GM19025 (cell line): ENCODE measurements at regions not wholly inside any gene's neighbourhood (a gene's known extent, or its start where the extent isn't known, plus 50 kb on each side); places are given as distances from the start of the nearest gene placed in this dataset.

Experiments
- ATAC-seq: cut with Tn5 transposase; IDR thresholded peaks from one replicate; pipeline ENCODE4 v1.9.1; 2021; ENCODE audit warnings: mild to moderate bottlenecking, low read depth, moderate library complexity; ENCODE audit not compliant: unreplicated experiment

DNA sequence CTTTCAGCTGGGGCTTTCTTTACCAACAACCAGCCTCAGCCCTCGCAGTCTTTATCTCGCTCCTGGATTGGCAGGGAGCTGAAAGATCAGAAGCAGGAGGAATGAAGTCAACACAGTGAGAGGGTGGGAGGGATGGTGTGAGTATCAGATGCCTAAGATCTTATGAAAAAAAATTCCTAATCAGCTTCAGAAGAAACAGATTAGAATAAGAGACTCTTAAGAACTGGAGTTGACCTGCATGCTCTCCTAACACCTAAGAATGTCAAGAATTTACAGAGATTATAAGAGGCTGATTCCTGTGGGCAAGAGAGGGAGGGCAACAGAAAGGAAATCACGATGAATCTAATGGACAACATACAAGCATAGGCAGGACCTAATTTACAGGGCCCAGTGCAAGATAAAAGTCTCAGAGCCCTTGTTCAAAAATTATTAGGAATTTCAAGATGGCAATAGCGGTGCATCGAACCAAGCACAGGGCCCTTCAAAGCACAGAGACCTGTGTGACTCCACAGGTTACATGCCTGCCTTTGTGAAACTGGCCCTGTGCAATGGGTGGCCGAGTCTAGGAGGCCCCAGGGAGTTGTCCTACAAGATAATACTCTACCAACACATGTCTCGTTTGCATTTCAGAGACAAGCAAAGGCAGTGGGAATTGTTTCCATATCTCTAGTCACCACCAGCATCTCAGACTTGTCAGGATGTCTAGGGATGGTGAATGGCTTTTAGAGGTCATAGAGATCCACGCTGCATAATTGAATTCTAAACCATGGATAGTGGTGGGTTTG is 65.3 kb upstream of the PPP2R5A start:
- ATAC-seq, result no peak

DNA sequence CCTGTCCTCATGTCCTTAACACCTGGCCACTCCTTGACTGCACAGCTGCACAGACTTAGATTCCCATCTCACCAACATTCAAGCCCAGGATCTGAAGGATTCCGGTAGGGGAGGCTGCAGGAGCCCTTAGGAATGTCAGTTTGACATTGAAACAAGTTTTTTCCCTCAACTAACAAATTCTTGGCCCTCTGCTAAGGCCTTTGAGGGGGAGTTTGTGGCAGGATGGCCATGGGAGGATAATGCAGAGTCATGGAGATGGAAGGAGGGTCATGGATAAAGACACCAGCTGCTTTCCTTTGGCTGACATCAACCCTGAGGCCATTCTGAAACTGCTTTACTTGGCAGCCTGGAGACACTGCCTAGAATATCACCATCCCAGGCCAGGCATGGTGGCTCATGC is 63.4 kb upstream of the PPP2R5A start:
- no peak for ATAC-seq

DNA sequence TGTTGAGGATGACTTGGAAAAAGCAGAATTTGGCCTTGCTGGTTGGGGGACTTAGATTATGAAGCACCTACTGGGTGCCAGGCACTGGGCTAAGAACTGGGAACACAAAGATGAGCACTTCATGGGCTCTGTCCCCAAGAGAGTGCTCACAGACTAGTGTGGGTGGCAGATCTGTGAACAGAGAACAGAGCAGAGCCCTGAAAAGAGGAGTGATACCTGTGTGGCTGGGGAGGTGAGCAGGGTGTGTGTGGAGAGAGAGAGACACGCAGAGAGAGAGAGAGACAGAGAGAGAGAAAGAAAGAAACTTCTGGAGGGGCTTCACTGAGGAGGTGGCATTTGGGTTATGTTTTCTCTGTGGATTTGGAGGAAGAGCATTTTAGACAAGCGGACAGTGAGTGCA is 61.1 kb upstream of the PPP2R5A start:
- ATAC-seq, result no peak

DNA sequence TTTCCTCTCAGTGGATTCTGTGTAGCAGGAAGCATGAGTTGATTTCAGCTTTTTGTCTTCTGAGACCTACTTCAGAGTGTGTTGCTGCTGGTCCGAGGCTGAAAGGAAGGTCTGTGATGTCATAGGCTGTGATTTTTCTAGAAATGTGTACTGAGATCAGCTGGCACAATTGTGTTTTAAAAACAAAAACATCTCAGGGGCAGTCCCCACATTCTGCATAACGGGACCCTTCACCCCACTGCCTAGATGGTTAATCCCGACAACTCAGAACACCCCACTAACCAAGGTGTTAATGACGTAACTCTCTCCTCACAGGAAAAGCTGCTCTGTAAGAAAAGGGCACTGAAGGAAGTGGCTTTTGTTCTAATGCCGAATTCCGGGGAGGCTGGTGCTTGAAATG is 59.8 kb upstream of the PPP2R5A start:
- no peak for ATAC-seq

DNA sequence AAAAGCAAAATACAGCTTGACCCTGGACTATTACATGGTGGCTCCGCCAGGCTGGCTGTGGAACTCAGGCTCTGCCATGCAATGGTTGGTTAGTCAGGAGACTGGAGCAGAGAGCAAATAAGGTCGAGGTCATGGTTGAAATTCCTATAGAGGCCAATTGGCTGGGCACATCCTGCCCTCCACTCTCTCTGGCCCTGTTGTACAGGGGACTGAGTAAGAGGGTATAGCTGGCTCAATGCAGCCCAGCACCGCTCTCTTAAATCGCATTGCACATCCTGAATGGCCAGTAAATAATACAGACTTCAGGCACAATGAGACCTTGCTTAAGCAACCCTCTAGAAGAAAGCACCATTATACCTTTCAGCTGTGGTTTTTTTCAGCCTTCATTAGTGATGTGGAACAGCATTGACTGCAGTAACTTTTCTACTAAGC is 59.3 kb upstream of the PPP2R5A start:
- no peak for ATAC-seq

DNA sequence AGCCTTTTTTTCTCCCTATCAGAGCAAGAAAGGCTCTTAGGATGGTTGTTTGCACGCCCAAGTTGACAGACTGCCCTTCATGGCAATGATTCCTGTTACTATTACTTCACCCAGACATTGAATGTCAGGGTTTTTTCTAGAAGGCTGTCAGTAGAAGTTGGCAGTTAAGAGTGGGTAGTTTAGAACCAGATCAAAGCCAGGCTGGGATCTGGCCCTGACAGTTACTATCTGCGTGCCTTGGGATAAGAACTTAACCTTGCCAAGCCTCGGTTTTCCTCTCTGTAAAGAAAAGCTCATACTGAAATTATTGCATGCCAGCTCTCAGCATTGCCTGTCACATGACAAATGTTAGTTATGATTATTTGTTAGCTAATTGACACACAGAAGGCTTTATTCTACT is 58.7 kb upstream of the PPP2R5A start:
- ATAC-seq, result no peak

DNA sequence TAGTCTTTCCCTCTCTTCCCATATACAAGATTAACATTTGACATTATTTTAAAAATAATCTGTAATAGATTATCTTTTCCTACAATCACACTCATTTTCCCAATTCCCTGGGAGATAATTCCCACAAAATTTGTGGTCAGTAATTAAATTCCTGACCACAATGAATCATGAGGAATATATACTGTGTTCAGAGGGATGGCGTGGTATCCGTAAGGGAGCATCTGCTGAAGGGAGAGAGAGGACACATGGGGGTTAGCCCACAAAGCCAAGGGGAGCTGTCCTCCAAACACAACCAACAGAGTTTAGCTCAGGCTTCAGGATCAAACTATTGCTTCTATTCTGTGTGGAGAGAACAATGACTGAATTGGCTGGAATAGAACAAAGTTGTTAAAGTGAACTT is 57.1 kb upstream of the PPP2R5A start:
- no peak for ATAC-seq

DNA sequence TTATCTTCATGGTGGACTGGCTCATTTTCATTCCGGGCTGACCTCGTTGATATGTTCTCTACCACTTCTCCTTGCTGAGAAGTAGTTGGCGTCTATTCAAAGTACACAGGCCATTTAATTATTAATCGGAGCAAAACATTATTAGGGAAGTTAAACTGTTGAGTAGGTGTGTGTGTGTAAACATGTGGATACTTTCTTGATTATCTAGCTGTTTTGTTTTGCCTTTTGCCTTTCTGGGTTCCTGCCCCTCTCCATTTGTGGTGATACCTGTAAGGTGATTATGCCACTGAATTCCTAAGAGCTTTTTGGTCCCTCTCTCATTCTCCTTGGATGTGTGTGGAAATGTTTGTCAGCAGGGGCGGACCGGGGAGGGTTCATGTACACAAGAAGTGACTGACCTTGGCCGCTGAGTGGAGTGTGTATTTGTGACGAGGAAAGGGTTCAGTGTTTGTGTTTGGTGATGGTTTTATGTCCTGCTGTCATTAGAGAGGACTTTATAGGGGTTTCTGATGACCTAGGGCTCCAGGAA is 56.6 kb upstream of the PPP2R5A start:
- ATAC-seq, result no peak

DNA sequence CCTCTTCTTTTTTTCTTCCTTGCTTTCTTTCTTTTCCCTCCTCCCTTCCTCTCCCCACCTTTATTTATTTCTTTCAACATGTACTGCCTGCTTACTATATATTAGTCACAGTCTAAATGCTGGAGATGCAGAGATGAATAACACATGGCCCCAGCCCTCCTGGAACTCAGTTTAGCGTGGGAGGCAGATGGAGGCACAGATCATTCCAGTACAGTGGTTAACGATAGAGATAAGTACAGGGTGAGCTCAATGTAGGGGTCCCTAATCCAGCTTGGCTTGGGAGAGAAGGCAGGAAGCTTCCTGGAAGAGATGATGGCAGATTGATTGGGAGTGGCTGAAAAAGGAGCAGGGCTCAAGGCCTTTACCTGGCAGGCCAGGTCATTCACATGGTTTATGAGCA is 55.6 kb upstream of the PPP2R5A start:
- ATAC-seq, result no peak

DNA sequence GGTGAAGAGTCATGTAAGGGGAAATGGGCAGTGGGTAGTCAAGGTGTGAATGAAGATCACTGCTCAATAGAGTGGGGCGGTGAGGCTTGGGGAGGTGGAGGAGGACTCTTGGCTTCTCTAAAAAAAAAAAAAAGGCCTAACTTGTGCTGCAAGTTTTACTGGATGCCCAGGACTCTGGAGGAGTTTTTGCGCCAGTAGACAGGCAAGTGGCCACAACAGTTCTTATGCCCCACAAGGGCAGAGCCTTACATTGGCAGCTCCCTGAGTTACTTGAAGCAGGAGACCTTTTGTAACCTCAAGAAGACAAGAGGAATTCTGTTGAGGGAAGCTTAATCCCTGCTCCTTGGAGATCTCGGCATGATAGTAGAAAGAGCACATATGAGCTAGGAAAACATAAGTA is 54.9 kb upstream of the PPP2R5A start:
- no peak for ATAC-seq

DNA sequence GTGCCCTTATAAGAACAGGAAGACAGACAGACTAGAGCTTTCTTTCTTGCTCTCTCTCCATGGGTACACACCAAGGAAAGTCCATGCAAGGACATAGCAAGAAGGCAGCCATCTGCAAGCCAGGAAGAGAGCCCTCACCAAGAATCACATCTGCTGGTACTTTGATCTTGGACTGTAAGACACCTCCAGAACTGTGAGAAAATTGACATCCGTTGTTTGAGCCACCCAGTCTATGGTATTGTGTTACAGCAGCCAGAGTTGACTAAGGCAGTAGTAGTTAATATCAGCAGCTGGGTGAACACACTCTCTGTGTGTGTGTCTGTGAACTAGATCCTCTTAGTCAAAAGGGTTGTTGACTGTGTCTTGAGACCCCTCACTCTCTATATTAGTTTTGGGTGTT is 53.8 kb upstream of the PPP2R5A start:
- ATAC-seq, result no peak

DNA sequence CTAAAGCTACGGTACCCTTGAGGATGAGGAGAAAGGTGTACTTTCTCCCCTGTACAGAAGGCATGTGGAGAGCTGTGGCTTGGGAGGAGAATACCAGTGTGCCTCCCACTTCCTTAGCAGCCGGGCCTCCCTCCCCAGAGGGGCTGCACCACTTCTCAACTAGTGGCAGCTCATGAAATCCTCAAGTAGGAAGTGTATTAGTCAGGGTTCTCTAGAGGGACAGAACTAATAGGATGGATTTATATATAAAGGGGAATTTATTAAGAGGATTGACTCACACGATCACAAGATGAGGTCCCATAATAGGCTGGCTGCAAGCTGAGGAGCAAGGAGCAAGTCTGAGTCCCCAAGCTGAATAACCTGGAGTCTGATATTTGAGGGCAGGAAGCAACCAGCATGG is 53.1 kb upstream of the PPP2R5A start:
- ATAC-seq, result no peak

DNA sequence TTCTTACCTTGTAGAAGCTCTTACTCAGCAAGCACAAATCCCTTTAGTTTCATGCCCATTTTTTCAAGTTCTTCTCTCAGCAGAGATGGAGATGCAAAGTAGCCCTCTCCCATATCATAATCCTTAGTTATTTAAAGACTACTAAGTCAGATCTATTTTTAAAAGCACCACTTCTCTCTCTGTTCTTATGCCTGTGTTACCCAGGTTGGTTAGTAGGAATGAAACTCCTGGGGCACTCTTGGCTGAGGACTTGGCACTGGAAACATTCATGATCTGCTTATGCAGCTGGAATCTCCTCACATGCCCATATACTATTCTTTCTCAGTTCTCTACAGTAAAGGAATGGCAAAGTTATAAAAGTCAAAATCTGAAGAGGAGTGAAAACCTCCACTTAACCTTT is 51.9 kb upstream of the PPP2R5A start:
- ATAC-seq, result no peak

DNA sequence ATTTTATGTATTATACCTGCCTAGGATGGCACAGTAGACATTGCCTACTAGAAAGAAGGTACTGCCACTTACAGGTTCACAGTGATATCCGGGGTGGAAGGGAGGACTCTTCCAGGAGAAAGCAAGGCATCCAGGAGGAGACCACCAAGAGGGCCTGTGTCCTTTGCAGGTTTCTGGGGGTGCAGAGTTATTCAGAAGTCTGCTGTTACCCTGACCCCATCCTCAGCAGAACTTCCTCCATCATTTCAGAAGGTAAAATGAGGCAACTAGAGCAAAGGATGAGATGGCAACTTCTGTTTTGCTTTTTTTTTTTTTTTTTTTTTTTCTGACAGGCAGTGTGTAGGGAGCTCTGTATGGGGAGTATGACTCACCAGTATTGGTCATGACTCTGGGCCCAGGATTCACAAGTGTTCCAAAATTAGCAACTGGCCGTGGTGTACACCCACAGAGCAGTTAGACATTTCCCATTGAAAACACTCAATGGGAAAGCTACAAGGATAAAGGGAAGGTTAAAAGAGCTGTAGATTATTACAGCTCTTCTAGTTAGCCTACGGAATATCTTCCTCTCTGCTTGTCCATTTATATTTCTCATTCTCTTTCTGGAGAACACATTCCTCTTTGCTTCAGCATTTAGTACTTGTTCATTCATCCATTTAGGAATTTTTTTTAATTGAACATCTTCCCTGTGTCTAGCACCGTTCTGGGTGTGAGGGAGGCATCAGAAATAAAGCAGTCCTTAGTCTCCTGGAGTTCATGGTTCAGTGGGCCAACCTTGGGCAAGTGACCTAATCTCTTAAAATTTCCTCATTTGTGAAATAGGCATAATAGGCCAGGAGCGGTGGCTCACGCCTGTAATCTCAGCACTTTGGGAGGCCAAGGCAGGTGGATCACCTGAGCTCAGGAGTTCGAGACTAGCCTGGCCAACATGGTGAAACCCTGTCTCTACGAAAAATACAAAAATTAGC is 50.5 kb upstream of the PPP2R5A start:
- no peak for ATAC-seq
